ENCODE measurements at regions not wholly inside any gene's neighbourhood (a gene's known extent, or its start where the extent isn't known, plus 50 kb on each side); places are given as distances from the start of the nearest gene placed in this dataset.

GRCh38 chr14:23787436-23787835, 151.3 kb downstream of the DHRS2 start:
- no peak for DNase-seq (ENCODE audit: low read depth, low spot score)
- no peak for TF ChIP-seq SUZ12 (IDR thresholded peaks at IDR 0.05; ENCODE audit: extremely low read depth, insufficient read depth, insufficient read length)
- TF ChIP-seq ZNF274 (IDR thresholded peaks at IDR 0.05; ENCODE audit: low read depth, low read length), result no peak
- no peak for TF ChIP-seq YY1 (IDR thresholded peaks at IDR 0.05; ENCODE audit: insufficient read depth, insufficient read length)
- H3K4me1 ChIP-seq (ENCODE audit: insufficient read depth, insufficient read length), result no peaks in the 10 kb centered on the region
- H3K27me3 ChIP-seq (ENCODE audit: insufficient read depth, insufficient read length), result no peaks in the 10 kb centered on the region
- no peaks in the 10 kb centered on the region for H3K36me3 ChIP-seq (ENCODE audit: insufficient read depth, insufficient read length, low read length)
- no peaks in the 10 kb centered on the region for H3K9me3 ChIP-seq (ENCODE audit: insufficient read depth, low read length)
- H3K4me3 ChIP-seq (ENCODE audit: insufficient read length, low read depth), result no peak overlapping the region
- H3K9ac ChIP-seq (ENCODE audit: insufficient read length, low read depth), result no peak overlapping the region

DNA sequence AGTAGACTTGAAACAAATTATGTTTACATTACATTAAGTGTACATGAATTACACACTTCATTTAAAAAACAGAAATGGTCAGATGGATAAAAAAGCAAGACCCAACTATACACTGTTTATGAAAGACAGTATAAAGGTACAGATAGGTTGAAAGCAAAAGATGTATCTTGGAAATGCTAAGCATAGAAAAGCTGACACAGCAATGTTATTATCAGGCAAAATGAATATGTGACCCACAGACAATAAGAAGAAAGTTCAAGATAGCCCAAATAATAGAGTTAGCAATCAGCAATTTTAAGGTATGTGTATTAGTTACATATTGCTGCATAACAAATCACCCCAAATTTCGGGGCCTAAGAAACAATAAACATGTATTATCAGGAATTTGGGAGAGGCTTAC, 153.5 kb downstream of the DHRS2 start:
- no peak for DNase-seq (ENCODE audit: low read depth, low spot score)
- TF ChIP-seq SUZ12 (IDR thresholded peaks at IDR 0.05; ENCODE audit: extremely low read depth, insufficient read depth, insufficient read length) (no peak), YY1 (IDR thresholded peaks at IDR 0.05; ENCODE audit: insufficient read depth, insufficient read length) (no peak), ZNF274 (IDR thresholded peaks at IDR 0.05; ENCODE audit: low read depth, low read length) (no peak)

GRCh38 chr14:23793532-23793931, 157.4 kb downstream of the DHRS2 start:
- H3K4me1 ChIP-seq (ENCODE audit: insufficient read depth, insufficient read length), result no peaks in the 10 kb centered on the region
- no peak for DNase-seq (ENCODE audit: low read depth, low spot score)
- H3K9me3 ChIP-seq (ENCODE audit: insufficient read depth, low read length), result no peaks in the 10 kb centered on the region
- H3K27me3 ChIP-seq (ENCODE audit: insufficient read depth, insufficient read length), result no peaks in the 10 kb centered on the region
- no peak for TF ChIP-seq SUZ12 (IDR thresholded peaks at IDR 0.05; ENCODE audit: extremely low read depth, insufficient read depth, insufficient read length)
- no peak for TF ChIP-seq YY1 (IDR thresholded peaks at IDR 0.05; ENCODE audit: insufficient read depth, insufficient read length)
- H3K36me3 ChIP-seq (ENCODE audit: insufficient read depth, insufficient read length, low read length), result no peaks in the 10 kb centered on the region
- H3K4me3 ChIP-seq (ENCODE audit: insufficient read length, low read depth), result no peak overlapping the region
- no peak overlapping the region for H3K9ac ChIP-seq (ENCODE audit: insufficient read length, low read depth)

More for the DNA sequence above, 153.5 kb downstream of the DHRS2 start:
- H3K4me1 ChIP-seq (ENCODE audit: insufficient read depth, insufficient read length), result no peaks in the 10 kb centered on the region
- H3K9ac ChIP-seq (ENCODE audit: insufficient read length, low read depth), result no peak overlapping the region
- H3K9me3 ChIP-seq (ENCODE audit: insufficient read depth, low read length), result no peaks in the 10 kb centered on the region
- H3K4me3 ChIP-seq (ENCODE audit: insufficient read length, low read depth), result no peak overlapping the region
- H3K27me3 ChIP-seq (ENCODE audit: insufficient read depth, insufficient read length), result no peaks in the 10 kb centered on the region
- H3K36me3 ChIP-seq (ENCODE audit: insufficient read depth, insufficient read length, low read length), result no peaks in the 10 kb centered on the region

DNA sequence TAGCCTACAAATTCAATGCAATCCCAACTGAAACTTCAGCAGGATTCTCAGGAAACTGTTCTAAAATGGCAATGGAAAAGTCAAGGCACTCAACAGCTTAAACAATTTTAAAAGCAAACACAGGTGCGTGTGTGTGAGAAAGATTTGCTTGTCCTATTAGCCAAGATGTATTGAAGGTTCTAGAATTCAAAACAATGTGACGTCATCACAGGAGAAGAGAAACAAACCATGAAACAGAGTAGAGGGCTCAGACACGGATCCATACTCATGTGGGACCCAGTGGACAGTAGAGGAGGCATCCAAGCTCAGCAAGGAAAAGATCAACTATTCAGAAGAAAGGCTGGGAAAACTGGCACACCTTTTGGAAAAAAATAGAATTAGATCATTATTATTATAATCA, 152.8 kb upstream of the DHRS4 start:
- H3K36me3 ChIP-seq (ENCODE audit: insufficient read depth, insufficient read length, low read length), result no peaks in the 10 kb centered on the region
- H3K9me3 ChIP-seq (ENCODE audit: insufficient read depth, low read length), result peaks cover 4% of the 10 kb centered on the region; the same call in 1 of the 2 replicates
- TF ChIP-seq ZNF274 (IDR thresholded peaks at IDR 0.05; ENCODE audit: low read depth, low read length) (no peak), YY1 (IDR thresholded peaks at IDR 0.05; ENCODE audit: insufficient read depth, insufficient read length) (no peak), SUZ12 (IDR thresholded peaks at IDR 0.05; ENCODE audit: extremely low read depth, insufficient read depth, insufficient read length) (no peak)
- no peaks in the 10 kb centered on the region for H3K27me3 ChIP-seq (ENCODE audit: insufficient read depth, insufficient read length)
- DNase-seq (ENCODE audit: low read depth, low spot score), result no peak
- no peak overlapping the region for H3K9ac ChIP-seq (ENCODE audit: insufficient read length, low read depth)
- H3K4me1 ChIP-seq (ENCODE audit: insufficient read depth, insufficient read length), result no peaks in the 10 kb centered on the region
- H3K4me3 ChIP-seq (ENCODE audit: insufficient read length, low read depth), result no peak overlapping the region

- Histone ChIP-seq H3K9me3 (ENCODE audit: insufficient read depth, low read length) (peaks cover 4% of the 10 kb centered on the region; the same call in 1 of the 2 replicates), H3K4me1 (ENCODE audit: insufficient read depth, insufficient read length) (no peaks in the 10 kb centered on the region), H3K36me3 (ENCODE audit: insufficient read depth, insufficient read length, low read length) (no peaks in the 10 kb centered on the region), H3K4me3 (ENCODE audit: insufficient read length, low read depth) (no peak overlapping the region), H3K27me3 (ENCODE audit: insufficient read depth, insufficient read length) (no peaks in the 10 kb centered on the region), H3K9ac (ENCODE audit: insufficient read length, low read depth) (no peak overlapping the region)
- no peak for DNase-seq (ENCODE audit: low read depth, low spot score)
- TF ChIP-seq YY1 (IDR thresholded peaks at IDR 0.05; ENCODE audit: insufficient read depth, insufficient read length) (no peak), ZNF274 (IDR thresholded peaks at IDR 0.05; ENCODE audit: low read depth, low read length) (no peak), SUZ12 (IDR thresholded peaks at IDR 0.05; ENCODE audit: extremely low read depth, insufficient read depth, insufficient read length) (no peak)
Measured at GRCh38 chr14:23801766-23802165, 151.8 kb upstream of the DHRS4 start.

GRCh38 chr14:23804817-23805216, 148.8 kb upstream of the DHRS4 start:
- Histone ChIP-seq H3K4me3 (ENCODE audit: insufficient read length, low read depth) (no peak overlapping the region), H3K9me3 (ENCODE audit: insufficient read depth, low read length) (peaks cover 4% of the 10 kb centered on the region; the same call in 1 of the 2 replicates), H3K4me1 (ENCODE audit: insufficient read depth, insufficient read length) (no peaks in the 10 kb centered on the region), H3K9ac (ENCODE audit: insufficient read length, low read depth) (no peak overlapping the region), H3K36me3 (ENCODE audit: insufficient read depth, insufficient read length, low read length) (no peaks in the 10 kb centered on the region), H3K27me3 (ENCODE audit: insufficient read depth, insufficient read length) (no peaks in the 10 kb centered on the region)
- TF ChIP-seq YY1 (IDR thresholded peaks at IDR 0.05; ENCODE audit: insufficient read depth, insufficient read length), result no peak
- TF ChIP-seq ZNF274 (IDR thresholded peaks at IDR 0.05; ENCODE audit: low read depth, low read length), result no peak
- no peak for TF ChIP-seq SUZ12 (IDR thresholded peaks at IDR 0.05; ENCODE audit: extremely low read depth, insufficient read depth, insufficient read length)
- DNase-seq (ENCODE audit: low read depth, low spot score), result no peak

GRCh38 chr14:23805761-23806160, 147.8 kb upstream of the DHRS4 start:
- Histone ChIP-seq H3K36me3 (ENCODE audit: insufficient read depth, insufficient read length, low read length) (no peaks in the 10 kb centered on the region), H3K9ac (ENCODE audit: insufficient read length, low read depth) (no peak overlapping the region), H3K4me1 (ENCODE audit: insufficient read depth, insufficient read length) (no peaks in the 10 kb centered on the region), H3K9me3 (ENCODE audit: insufficient read depth, low read length) (peaks cover 4% of the 10 kb centered on the region; the same call in 1 of the 2 replicates), H3K4me3 (ENCODE audit: insufficient read length, low read depth) (no peak overlapping the region), H3K27me3 (ENCODE audit: insufficient read depth, insufficient read length) (no peaks in the 10 kb centered on the region)
- no peak for DNase-seq (ENCODE audit: low read depth, low spot score)
- TF ChIP-seq YY1 (IDR thresholded peaks at IDR 0.05; ENCODE audit: insufficient read depth, insufficient read length), result no peak
- TF ChIP-seq SUZ12 (IDR thresholded peaks at IDR 0.05; ENCODE audit: extremely low read depth, insufficient read depth, insufficient read length), result no peak
- TF ChIP-seq ZNF274 (IDR thresholded peaks at IDR 0.05; ENCODE audit: low read depth, low read length), result no peak

Data from NT2/D1 (cell line).